Gastrocnemius medialis (tissue), 4 donors: ENCODE measurements at regions not wholly inside any gene's neighbourhood (a gene's known extent, or its start where the extent isn't known, plus 50 kb on each side); places are given as distances from the start of the nearest gene placed in this dataset.

ENCODE experiments used
- CTCF ChIP-seq, 5 experiments: fragments of 450-650 bp in 3 of 5; fragments of 200-600 bp in 2 of 5; sonication (generic) in 2 of 5; IDR thresholded peaks in 4 of 5; conservative IDR thresholded peaks in 1 of 5; 1 replicate in 4 of 5; 2 replicates in 1 of 5; pipeline ENCODE4 v1.5.1; 2016 to 2019; ENCODE audit warnings: antibody characterized with exemption in 5 of 5, mild to moderate bottlenecking in 3 of 5, moderate library complexity in 3 of 5
- POLR2A ChIP-seq, 2 donors: fragments of 450-650 bp; IDR thresholded peaks; one replicate each; pipeline ENCODE4 v1.6.1; 2017; ENCODE audit warnings: antibody characterized with exemption in 2 of 2, mild to moderate bottlenecking in 2 of 2, moderate library complexity in 2 of 2

- TF ChIP-seq CTCF (IDR thresholded peaks at IDR 0.05 in 4 of 5, conservative IDR thresholded peaks at IDR 0.05 in 1 of 5): no peak
- no peak for TF ChIP-seq POLR2A (IDR thresholded peaks at IDR 0.05)
Measured at GRCh38 chrX:21166272-21166982, 207.8 kb upstream of the CNKSR2 start.
